ENCODE measurements at regions not wholly inside any gene's neighbourhood (a gene's known extent, or its start where the extent isn't known, plus 50 kb on each side); places are given as distances from the start of the nearest gene placed in this dataset.

- TF ChIP-seq ZFP30 (CRISPR knock-in tag; IDR thresholded peaks at IDR 0.05) (no peak), ARNTL (CRISPR knock-in tag; IDR thresholded peaks at IDR 0.05; ENCODE audit: borderline replicate concordance, low read depth) (no peak), PATZ1 (CRISPR knock-in tag; IDR thresholded peaks at IDR 0.05; ENCODE audit: borderline replicate concordance) (no peak), RARB (CRISPR knock-in tag; IDR thresholded peaks at IDR 0.05) (no peak), SNAI2 (CRISPR knock-in tag; IDR thresholded peaks at IDR 0.05) (no peak), TSHZ2 (CRISPR knock-in tag; IDR thresholded peaks at IDR 0.05) (no peak), ESRRG (CRISPR knock-in tag; IDR thresholded peaks at IDR 0.05) (no peak), ZNF70 (CRISPR knock-in tag; IDR thresholded peaks at IDR 0.05) (no peak)
These were observed 141.3 kb upstream of the MAOA start for GRCh38 chrX:43514820-43515219.
